ENCODE measurements at regions not wholly inside any gene's neighbourhood (a gene's known extent, or its start where the extent isn't known, plus 50 kb on each side); places are given as distances from the start of the nearest gene placed in this dataset.

GRCh38 chr2:180413336-180413735 lies 406.2 kb upstream of the CWC22 start:
- no peak overlapping the region for H3K4me2 ChIP-seq
- 67% methylated on average over 2 of the region's 2 CpGs for WGBS (ENCODE audit: low lambda C conversion rate)
- ChIA-PET CTCF (interaction anchor here (0.6 kb wide), 1 partner anchor 1107 kb away, joined by 3 read pairs; no protein-coding TSS in a partner anchor), POLR2A (no interaction called here)
- no peak overlapping the region for H3K27ac ChIP-seq (ENCODE audit: low read depth in 2 of 2, low read length in 1 of 2)
- H3K27me3 ChIP-seq (ENCODE audit: insufficient read depth): no peaks in the 10 kb centered on the region
- H3K9me3 ChIP-seq: no peaks in the 10 kb centered on the region
- H3F3A ChIP-seq (replicated peaks; ENCODE audit: insufficient read depth): no peaks in the 10 kb centered on the region
- no peaks in the 10 kb centered on the region for H4K20me1 ChIP-seq (ENCODE audit: insufficient read depth)
- H3K9me2 ChIP-seq: no peaks in the 10 kb centered on the region
- H3K79me2 ChIP-seq (ENCODE audit: insufficient read depth): no peaks in the 10 kb centered on the region
- no peaks in the 10 kb centered on the region; a peak in 2 of 4 replicates for H3K4me1 ChIP-seq (ENCODE audit: control insufficient read depth in 1 of 2, insufficient read depth in 2 of 2, low read depth in 1 of 2, low read length in 1 of 2)
- H3K9ac ChIP-seq: no peak overlapping the region
- H2AFZ ChIP-seq (ENCODE audit: low read depth): no peak overlapping the region
- no peak overlapping the region for H3K4me3 ChIP-seq (ENCODE audit: low read depth in 2 of 2, low read length in 1 of 2)
- H3K36me3 ChIP-seq (replicated peaks in 1 of 2; ENCODE audit: control insufficient read depth in 1 of 2, insufficient read depth in 2 of 2, low read length in 1 of 2): no peaks in the 10 kb centered on the region
- TF ChIP-seq FOXJ3 (CRISPR knock-in tag; IDR thresholded peaks at IDR 0.05): no peak
- no peak for TF ChIP-seq FOXM1 (IDR thresholded peaks at IDR 0.05; ENCODE audit: low read depth)
- no peak for TF ChIP-seq NFIC (IDR thresholded peaks at IDR 0.05; ENCODE audit: borderline replicate concordance)
- no peak for TF ChIP-seq MAX (IDR thresholded peaks at IDR 0.05; ENCODE audit: low read depth)
- TF ChIP-seq YY1 (IDR thresholded peaks at IDR 0.05; ENCODE audit: low read depth): no peak
- no peak for TF ChIP-seq ZBTB33 (IDR thresholded peaks at IDR 0.05; ENCODE audit: borderline replicate concordance, low read depth)
- DNase-seq: no peak

DNA sequence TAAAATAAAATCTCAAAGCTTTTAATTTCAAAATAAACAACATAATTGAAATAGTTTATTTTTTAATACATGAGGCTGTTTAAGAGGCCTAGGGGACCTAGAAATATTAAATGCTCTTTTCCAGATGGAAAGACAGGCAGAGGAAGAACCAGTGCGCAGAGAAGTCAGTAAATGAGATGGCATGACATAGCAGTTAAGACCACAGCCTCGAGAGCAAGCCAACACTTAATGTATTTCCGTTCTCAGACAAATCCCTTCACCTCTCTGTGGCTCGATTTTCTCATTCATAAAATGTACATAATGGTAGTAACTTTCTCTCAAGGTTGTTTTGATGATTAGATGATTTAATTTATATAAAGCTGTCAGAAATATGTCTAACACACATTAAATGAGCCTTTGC lies 405.1 kb upstream of the CWC22 start:
- no peak for DNase-seq
- no peak overlapping the region for H3K27ac ChIP-seq (ENCODE audit: low read depth in 2 of 2, low read length in 1 of 2)
- no peaks in the 10 kb centered on the region for H3K27me3 ChIP-seq (ENCODE audit: insufficient read depth)
- no peaks in the 10 kb centered on the region for H3K36me3 ChIP-seq (replicated peaks in 1 of 2; ENCODE audit: control insufficient read depth in 1 of 2, insufficient read depth in 2 of 2, low read length in 1 of 2)
- 36% methylated on average over 4 of the region's 4 CpGs for WGBS (ENCODE audit: low lambda C conversion rate)
- H2AFZ ChIP-seq (ENCODE audit: low read depth): no peak overlapping the region
- no peak overlapping the region for H3K4me3 ChIP-seq (ENCODE audit: low read depth in 2 of 2, low read length in 1 of 2)
- ChIA-PET CTCF (no interaction called here), POLR2A (no interaction called here)
- H3K9ac ChIP-seq: no peak overlapping the region
- H3K9me3 ChIP-seq: no peaks in the 10 kb centered on the region
- no peak overlapping the region for H3K4me2 ChIP-seq
- H3K9me2 ChIP-seq: no peaks in the 10 kb centered on the region
- H4K20me1 ChIP-seq (ENCODE audit: insufficient read depth): no peaks in the 10 kb centered on the region
- H3K4me1 ChIP-seq (ENCODE audit: control insufficient read depth in 1 of 2, insufficient read depth in 2 of 2, low read depth in 1 of 2, low read length in 1 of 2): no peaks in the 10 kb centered on the region; a peak in 2 of 4 replicates
- H3F3A ChIP-seq (replicated peaks; ENCODE audit: insufficient read depth): no peaks in the 10 kb centered on the region
- no peaks in the 10 kb centered on the region for H3K79me2 ChIP-seq (ENCODE audit: insufficient read depth)
- TF ChIP-seq, protein P1, sequence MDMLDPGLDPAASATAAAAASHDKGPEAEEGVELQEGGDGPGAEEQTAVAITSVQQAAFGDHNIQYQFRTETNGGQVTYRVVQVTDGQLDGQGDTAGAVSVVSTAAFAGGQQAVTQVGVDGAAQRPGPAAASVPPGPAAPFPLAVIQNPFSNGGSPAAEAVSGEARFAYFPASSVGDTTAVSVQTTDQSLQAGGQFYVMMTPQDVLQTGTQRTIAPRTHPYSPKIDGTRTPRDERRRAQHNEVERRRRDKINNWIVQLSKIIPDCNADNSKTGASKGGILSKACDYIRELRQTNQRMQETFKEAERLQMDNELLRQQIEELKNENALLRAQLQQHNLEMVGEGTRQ (IDR thresholded peaks at IDR 0.05; ENCODE audit: borderline replicate concordance, low read depth, low read length): no peak
- TF ChIP-seq, protein P2, sequence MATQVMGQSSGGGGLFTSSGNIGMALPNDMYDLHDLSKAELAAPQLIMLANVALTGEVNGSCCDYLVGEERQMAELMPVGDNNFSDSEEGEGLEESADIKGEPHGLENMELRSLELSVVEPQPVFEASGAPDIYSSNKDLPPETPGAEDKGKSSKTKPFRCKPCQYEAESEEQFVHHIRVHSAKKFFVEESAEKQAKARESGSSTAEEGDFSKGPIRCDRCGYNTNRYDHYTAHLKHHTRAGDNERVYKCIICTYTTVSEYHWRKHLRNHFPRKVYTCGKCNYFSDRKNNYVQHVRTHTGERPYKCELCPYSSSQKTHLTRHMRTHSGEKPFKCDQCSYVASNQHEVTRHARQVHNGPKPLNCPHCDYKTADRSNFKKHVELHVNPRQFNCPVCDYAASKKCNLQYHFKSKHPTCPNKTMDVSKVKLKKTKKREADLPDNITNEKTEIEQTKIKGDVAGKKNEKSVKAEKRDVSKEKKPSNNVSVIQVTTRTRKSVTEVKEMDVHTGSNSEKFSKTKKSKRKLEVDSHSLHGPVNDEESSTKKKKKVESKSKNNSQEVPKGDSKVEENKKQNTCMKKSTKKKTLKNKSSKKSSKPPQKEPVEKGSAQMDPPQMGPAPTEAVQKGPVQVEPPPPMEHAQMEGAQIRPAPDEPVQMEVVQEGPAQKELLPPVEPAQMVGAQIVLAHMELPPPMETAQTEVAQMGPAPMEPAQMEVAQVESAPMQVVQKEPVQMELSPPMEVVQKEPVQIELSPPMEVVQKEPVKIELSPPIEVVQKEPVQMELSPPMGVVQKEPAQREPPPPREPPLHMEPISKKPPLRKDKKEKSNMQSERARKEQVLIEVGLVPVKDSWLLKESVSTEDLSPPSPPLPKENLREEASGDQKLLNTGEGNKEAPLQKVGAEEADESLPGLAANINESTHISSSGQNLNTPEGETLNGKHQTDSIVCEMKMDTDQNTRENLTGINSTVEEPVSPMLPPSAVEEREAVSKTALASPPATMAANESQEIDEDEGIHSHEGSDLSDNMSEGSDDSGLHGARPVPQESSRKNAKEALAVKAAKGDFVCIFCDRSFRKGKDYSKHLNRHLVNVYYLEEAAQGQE (IDR thresholded peaks at IDR 0.05; ENCODE audit: low read depth, low read length): no peak

Data from SK-N-SH (cell line).